Iris pigment epithelial cell (primary cell): ENCODE measurements at regions not wholly inside any gene's neighbourhood (a gene's known extent, or its start where the extent isn't known, plus 50 kb on each side); places are given as distances from the start of the nearest gene placed in this dataset.

ENCODE experiments used
- DNase-seq: peaks from one replicate; pipeline ENCODE4 v3.0.0-alpha.2; 2011; ENCODE audit warnings: low read depth

DNA sequence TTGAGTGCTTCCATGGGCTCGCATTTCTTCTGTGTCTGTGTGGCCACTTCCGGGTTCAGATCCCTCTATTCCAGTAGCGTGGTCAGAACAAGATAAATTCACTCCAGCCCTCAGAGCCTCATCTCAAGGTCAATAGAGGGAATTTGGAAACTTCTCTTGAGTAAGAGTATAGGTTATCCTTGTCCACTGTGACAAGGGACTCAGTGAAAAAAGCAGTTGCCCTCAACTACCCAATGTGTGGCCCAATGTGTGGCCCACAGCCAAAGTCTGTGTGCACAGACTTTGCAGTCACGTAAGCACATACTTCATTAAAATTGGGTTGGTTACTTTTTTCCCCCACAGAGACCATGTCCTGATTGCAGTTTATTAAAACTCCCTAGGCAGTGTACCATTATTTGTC, 305.6 kb upstream of the SEMA6D start:
- DNase-seq, result no peak

DNA sequence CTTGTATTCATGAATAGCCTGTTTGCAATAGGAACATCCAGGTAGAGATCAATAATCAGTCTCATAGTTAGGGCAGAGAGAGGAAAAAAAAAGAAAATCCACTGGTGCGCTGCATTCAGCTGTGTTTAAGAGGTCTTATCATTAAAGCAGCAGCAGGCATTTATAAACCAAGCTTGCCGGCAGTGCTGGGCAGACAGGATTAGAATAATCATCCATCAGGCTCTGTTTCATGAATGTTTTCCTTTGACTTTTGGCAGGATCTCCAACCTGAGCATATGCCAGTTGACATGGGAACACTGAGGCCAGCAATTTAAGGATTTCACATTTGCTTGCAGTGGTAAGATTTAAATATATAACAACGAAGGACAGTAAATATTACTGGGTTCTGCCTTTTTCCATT, 305.2 kb upstream of the SEMA6D start:
- DNase-seq, result no peak

DNA sequence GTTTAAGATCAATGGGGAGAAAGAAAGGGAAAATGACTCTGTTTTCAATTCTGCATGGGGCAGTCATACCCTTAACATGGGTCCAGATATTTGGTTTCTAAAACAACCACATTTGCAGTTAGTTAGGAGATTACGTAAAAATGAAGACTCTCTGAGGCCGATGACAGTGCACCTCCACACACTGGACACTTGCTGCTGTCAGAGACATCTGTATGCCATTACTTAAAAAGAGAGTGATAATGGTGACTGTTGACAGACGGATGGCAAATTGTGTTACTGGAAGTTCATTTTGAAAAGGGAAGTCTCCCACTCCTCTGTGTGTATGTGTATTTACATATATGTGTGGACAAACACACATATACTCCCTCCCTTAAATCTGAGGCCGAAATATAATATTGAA, 304.5 kb upstream of the SEMA6D start:
- no peak for DNase-seq

DNA sequence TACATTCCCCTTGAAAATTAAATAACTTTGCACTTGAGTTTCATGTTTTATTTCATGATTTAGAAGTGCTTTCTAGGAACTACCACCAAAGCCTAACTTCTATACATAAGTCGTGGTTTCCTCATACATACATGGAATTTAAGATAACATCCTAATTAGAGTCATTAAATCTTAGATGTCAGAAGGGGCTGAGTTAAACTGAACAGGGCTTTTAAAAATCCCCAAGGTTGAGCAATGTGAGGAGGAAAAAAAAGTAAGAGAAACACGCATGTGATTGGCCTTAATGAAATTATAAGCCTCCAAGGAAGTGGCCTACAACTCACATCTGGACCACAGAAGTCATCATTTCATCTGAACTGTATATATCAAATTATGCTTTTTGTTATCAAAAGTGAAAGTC, 303.1 kb upstream of the SEMA6D start:
- DNase-seq, result no peak

- DNase-seq, result peak; percentile 40
Measured at GRCh38 chr15:47415539-47415971, 301.8 kb upstream of the SEMA6D start.

DNA sequence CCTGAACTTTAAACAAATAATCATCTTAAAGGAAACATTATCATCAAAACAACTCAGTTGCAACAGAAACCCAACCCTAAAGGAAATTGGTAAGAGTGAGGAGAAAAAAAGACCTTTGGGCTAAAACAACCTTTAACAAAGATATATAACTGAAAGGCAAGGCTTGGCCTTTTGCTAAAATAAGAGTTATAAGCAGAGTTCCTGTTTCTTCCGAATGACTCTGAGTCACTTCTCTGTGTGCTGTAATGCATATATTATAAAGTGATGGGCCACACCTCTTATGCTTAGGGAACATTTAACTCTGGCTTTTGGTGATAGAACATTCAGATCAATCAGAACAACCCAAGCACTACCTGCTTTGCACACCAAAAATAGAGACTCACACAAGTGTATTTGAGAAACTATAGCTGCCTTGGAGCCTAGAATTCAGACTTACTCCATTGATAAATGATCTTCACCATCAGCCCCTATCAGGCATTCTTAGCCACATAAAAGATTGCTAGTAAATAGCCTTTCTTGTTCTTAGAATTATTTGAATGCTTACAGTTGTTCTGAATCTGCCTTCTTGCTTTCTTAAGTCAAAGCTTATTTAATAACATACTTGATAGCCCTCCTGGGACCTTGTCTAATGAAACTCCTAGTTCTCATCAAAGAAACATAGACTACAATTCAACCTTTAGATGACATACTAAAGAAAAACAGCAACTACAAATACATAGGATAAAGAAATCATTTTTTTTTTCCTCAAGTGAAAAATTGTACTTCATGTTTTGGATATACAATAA, 294.2 kb upstream of the SEMA6D start:
- peak; percentile 50 for DNase-seq

DNA sequence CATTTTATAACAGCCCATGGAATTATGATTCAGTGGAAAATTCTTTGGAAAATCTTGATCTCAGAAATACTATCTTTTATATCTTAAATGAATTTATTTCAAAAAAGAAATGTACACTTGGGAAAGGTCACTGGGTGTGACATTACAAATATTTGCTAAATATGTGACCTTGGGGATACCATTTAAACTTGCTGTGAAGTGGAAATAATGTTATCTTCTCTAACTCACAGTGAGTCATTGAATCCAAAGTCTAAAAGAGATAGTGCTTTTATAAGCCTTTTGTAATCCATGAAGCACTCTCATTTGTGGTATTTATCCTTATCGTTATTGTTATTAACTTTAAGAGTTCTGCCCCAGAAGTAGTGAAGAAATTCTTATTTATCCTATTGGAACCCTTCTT, 289.8 kb upstream of the SEMA6D start:
- DNase-seq, result no peak

GRCh38 chr15:47429376-47429775, 287.9 kb upstream of the SEMA6D start:
- DNase-seq, result peak; percentile 43

DNA sequence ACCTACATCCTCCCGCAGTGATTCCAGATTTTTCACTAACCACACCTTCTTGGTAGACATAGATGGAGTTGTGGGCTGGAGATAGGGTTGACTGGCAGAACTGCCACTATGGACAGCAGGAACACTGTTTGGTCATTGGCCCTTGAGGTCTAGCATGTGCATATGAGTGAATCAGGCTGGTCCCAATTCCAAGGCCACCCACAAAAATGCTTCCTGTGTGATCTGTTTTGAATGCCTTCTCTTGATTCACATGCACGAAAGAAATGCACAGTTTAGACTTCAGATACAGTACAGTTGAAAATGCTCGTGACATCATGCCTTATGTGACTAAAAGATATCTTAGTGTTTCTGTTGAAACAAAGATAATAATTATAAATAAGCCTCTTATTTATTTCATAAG, 285.8 kb upstream of the SEMA6D start:
- DNase-seq, result peak; percentile 92

GRCh38 chr15:47432826-47433225, 284.5 kb upstream of the SEMA6D start:
- DNase-seq, result peak; percentile 58

- DNase-seq, result peak; percentile 24
Measured at GRCh38 chr15:47434596-47434995, 282.7 kb upstream of the SEMA6D start.

DNA sequence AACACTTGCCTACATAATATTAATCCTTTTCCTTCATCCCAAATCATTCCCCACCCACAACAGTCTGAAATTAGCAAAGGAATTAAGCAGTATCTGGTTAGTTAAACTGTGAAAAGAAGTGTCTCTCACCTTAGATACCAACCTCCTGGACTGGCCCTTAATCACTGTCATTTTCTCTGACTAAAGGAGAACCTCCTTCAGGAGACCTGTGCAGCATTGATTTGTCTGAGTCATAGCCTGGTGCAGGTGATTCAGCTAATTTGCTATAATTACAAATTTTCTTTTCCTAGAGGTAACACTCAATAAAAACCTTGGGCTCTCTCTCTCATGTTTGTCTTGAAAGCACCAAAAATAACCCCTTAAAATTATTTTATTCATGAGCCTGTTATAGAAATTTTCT, 279.8 kb upstream of the SEMA6D start:
- no peak for DNase-seq

DNA sequence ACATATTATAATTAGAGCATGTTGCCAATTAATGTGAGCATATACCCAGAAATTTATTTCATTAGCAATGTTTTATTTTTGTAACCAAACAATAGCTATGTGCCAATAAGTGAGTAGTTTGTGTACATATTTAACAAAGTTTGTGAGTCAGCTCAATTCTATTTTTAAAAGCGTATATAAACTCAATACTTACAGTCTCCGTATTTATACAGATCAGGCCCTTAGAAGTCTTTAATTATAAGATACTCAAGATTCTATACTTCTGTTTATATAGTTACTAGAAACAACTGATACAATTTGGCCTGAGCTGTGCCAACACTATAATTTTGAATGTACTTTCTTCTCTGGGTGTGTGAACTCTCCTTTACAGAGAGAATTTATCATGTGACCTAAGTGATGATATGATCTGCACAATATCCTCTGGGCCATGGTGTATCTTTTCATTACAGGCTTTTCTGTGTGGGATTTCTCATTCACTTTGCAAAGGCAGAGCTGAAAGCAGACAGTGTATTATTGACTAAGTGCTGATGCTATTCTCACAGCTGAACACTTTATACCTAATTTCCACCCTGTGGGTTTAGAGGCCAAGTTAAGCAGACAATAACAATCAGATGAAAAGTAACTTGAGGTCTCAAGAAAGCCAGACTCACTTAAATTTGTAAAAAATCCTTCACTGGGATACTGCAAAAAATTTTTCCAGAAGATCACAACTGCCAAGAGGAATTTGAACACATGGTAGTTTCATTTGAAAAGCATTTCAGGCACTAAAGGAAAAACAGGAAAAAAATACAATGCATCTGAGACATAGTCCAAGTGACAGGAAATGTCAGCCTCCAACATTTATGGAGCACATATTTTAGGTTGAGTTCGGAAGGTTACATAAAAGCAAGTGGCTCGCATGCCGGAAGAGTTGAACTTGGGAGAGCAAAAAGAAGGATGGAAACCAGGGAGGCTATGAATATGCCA, 277.9 kb upstream of the SEMA6D start:
- DNase-seq, result peak; percentile 39

GRCh38 chr15:47442371-47442770, 274.9 kb upstream of the SEMA6D start:
- no peak for DNase-seq

DNA sequence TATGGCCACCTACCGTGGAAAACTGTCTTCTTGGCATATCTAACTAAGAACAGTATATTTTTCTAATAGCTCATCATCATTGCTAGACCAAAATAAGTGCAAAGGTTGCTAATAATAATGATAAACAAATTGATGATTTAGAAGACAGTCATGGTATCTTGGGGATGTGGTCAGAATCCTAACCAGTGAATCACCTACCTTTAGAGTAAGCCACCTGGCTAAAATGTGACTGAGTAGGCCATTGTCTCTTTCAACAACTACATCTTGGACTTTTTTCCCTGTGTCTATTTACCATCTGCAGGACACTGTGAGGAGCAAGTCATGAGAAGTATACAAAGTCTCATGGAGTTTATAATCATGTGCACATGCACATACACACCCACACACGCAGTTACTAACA, 273.5 kb upstream of the SEMA6D start:
- DNase-seq, result no peak

- no peak for DNase-seq
Measured at GRCh38 chr15:47445723-47446392, 271.4 kb upstream of the SEMA6D start.

DNA sequence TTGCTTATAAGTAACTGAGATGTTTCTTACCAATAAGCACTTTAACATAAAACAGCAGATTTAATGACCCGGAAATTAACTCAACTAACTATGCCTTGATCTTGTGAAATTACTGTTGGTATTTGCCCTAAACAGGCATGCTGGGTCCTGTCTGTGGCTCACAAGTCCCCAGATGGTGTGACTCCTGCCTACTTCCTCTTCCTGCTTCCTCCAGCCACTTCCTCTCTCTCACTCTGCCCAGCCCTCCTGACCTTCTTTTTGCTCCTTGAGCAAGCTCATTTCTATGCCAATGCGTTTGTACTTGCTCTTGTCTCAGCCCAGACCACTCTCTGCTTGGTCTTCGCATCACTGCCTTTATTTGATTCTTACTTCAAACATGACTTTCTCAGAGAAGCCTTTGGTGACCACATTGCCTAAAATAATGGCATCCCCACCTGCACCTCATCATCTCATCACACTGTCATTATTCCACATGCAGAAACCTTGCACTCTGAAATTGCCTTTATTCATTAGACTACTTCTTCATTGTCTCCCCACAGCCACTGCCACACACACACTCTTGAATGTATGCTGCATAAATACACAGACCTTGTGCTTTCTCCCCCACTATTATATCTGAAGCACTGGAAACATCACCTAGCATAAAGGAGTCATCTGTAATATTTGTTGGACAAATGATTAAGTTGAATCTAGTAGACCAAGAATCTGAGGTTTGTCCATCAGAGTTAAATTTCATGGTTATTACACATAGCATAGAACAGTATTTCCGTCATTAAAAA, 256.3 kb upstream of the SEMA6D start:
- DNase-seq, result no peak

GRCh38 chr15:47461652-47462141, 255.6 kb upstream of the SEMA6D start:
- no peak for DNase-seq

DNA sequence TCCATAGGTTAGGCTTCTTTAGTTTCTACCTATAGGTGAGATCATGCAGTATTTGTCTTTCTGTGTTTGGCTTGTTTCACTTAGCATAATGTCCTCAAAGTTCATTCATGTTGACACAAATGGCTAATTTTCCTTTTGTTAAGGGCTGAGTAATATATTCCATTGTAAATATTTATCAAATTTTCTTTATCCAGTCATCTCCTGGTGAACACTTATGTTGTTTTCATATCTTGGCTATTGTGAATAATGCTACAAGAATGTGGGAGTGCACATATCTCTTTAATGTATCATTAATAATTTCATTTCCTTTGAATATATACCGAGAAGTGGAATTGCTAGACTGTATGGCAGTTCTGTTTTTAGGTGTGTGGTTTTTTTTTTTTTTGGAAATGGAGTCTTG, 250.9 kb upstream of the SEMA6D start:
- peak; percentile 85 for DNase-seq

- DNase-seq, result no peak
Measured at GRCh38 chr15:47470983-47471382, 246.3 kb upstream of the SEMA6D start.

DNA sequence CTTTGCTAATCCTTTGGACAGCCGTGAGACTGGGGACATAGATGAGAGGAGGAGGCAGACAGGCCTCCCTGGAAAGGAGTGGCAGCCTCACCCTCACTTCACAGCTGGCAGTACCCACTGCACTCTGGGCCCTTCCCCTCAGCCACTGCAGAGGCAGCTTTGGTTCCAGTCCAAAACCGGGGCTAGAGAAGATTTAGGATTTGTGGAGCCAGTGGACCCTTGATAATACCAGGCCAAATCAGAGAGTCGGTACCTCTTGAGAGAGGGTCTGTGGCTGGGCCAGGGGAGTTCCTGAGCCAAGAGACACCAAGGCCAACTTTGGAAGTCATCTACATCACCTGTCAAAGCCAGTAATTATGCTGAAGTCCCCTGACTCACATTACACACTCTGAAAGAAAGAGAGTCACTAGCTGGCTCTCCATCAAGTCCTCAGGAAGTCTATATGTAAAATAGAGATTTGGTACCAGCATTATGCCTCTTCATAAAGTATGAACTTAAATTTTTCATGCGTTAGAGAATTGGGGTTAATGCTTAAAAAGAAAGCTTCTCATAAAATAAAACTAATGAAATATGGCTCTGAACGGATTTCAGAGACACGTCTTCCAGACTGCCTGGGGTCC, 244.1 kb upstream of the SEMA6D start:
- no peak for DNase-seq
